GM12878 (cell line): ENCODE measurements at regions not wholly inside any gene's neighbourhood (a gene's known extent, or its start where the extent isn't known, plus 50 kb on each side); places are given as distances from the start of the nearest gene placed in this dataset.

ENCODE experiments used
- ATAC-seq: fragments of 200-7000 bp; cut with Tn5 transposase; 3 replicates; pipeline ENCODE4 v1.9.1; 2020; ENCODE audit warnings: mild to moderate bottlenecking, moderate library complexity
- BruUV-seq: library from RNA; stranded (reverse); fragments of 400-500 nt; replicated peaks from 2 replicates; lab custom pipeline; 2021; lab: Mats Ljungman, UMichigan
- CTCF ChIA-PET: fragments of 300-600 bp; sonication (Branson Sonifier 250); formaldehyde crosslinking; extraction: SDS; loops from one replicate; lab custom pipeline; 2021; ENCODE audit warnings: inconsistent platforms; lab: Yijun Ruan, JAX
- POLR2A ChIA-PET: fragments of 350-600 bp; formaldehyde crosslinking; extraction: SDS; loops from one replicate; lab custom pipeline; 2021; ENCODE audit warnings: inconsistent platforms; lab: Charles Lee
- RAD21 ChIA-PET: fragments of 300-600 bp; sonication (Branson Sonifier 250); formaldehyde crosslinking; loops from one replicate; lab custom pipeline; 2023; ENCODE audit warnings: antibody characterized with exemption; ENCODE audit not compliant: unreplicated experiment; lab: Charles Lee
- SMC1A ChIA-PET: fragments of 300-600 bp; sonication (Branson Sonifier 250); formaldehyde crosslinking; loops from one replicate; lab custom pipeline; 2023; ENCODE audit not compliant: unreplicated experiment, uncharacterized antibody; lab: Charles Lee
- DNase-seq: peaks from one replicate; pipeline ENCODE4 v3.0.0-alpha.2; 2011; ENCODE audit warnings: low read depth, low spot score
- FAIRE-seq: peaks from 3 replicates; lab custom pipeline; 2011; peaks lifted over from hg19 to GRCh38; lab: Jason Lieb, UNC
- H2AFZ ChIP-seq: 2 replicates; pipeline ENCODE4 v1.6.0; 2011; ENCODE audit warnings: low read depth, low read length, control low read depth; ENCODE audit not compliant: control insufficient read depth
- H3K27ac ChIP-seq: 2 replicates; pipeline ENCODE4 v1.5.1; 2011; ENCODE audit warnings: control low read depth; ENCODE audit not compliant: control insufficient read depth, insufficient read depth
- H3K27me3 ChIP-seq, 2 experiments: replicated peaks in 1 of 2; 2 replicates each; pipeline versions ENCODE4 v1.6.0 to v1.6.1; 2011; ENCODE audit warnings: low read length in 1 of 2; ENCODE audit not compliant: control insufficient read depth in 2 of 2, insufficient read depth in 2 of 2
- H3K36me3 ChIP-seq, 2 experiments: 2 replicates each; pipeline ENCODE4 v1.5.1; 2011; ENCODE audit warnings: low read length in 1 of 2; ENCODE audit not compliant: control insufficient read depth in 2 of 2, insufficient read depth in 2 of 2
- H3K4me1 ChIP-seq: 2 replicates; pipeline ENCODE4 v1.6.1; 2011; ENCODE audit warnings: mild to moderate bottlenecking, low read length, moderate library complexity, mixed read lengths; ENCODE audit not compliant: control insufficient read depth, insufficient read depth
- H3K4me2 ChIP-seq: 2 replicates; pipeline ENCODE4 v1.6.0; 2011; ENCODE audit warnings: control low read depth; ENCODE audit not compliant: control insufficient read depth, insufficient read depth
- H3K4me3 ChIP-seq: fragments of 200-600 bp; sonication (generic); 2 replicates; pipeline ENCODE4 v1.5.1; 2016
- H3K79me2 ChIP-seq: 2 replicates; pipeline ENCODE4 v1.6.0; 2011; ENCODE audit warnings: low read length; ENCODE audit not compliant: control insufficient read depth, insufficient read depth
- H3K9ac ChIP-seq: 2 replicates; pipeline ENCODE4 v1.8.0; 2011; ENCODE audit warnings: low read length, control low read depth, mixed read lengths; ENCODE audit not compliant: control insufficient read depth, insufficient read depth
- H3K9me3 ChIP-seq: replicated peaks from 3 replicates; pipeline ENCODE4 v1.5.1; 2011; ENCODE audit warnings: mild to moderate bottlenecking, low read length; ENCODE audit not compliant: control insufficient read depth, insufficient read depth
- H4K20me1 ChIP-seq: 2 replicates; pipeline ENCODE4 v1.6.0; 2011; ENCODE audit not compliant: control insufficient read depth, insufficient read depth
- EGR1 ChIP-seq, 2 experiments: IDR thresholded peaks; 1 replicate in 1 of 2; 2 replicates in 1 of 2; pipeline ENCODE4 v1.6.1; 2011 to 2012; ENCODE audit warnings: low read depth in 2 of 2, low read length in 2 of 2, borderline replicate concordance in 1 of 2, mild to moderate bottlenecking in 1 of 2, moderate library complexity in 1 of 2
- EP300 ChIP-seq, 2 experiments: fragments of 150-350 bp in 1 of 2; IDR thresholded peaks; 2 replicates each; pipeline ENCODE4 v1.6.1; 2011 to 2012; ENCODE audit warnings: low read depth in 2 of 2, low read length in 2 of 2, borderline replicate concordance in 1 of 2, improper control_type of control experiment in 1 of 2, inconsistent platforms in 1 of 2; ENCODE audit not compliant: control insufficient read depth in 1 of 2
- ESRRA ChIP-seq: IDR thresholded peaks from 2 replicates; pipeline ENCODE4 v1.6.1; 2012; ENCODE audit warnings: mild to moderate bottlenecking, low read length, improper control_type of control experiment
- GATAD2B ChIP-seq: fragments of 450-650 bp; conservative IDR thresholded peaks from 2 replicates; pipeline ENCODE4 v1.6.1; 2017; ENCODE audit warnings: low read depth, mild to moderate bottlenecking, moderate library complexity
- HSF1 ChIP-seq: fragments of 150-350 bp; IDR thresholded peaks from 2 replicates; pipeline ENCODE4 v1.6.1; 2014; ENCODE audit warnings: mild to moderate bottlenecking, low read depth, low read length
- IKZF2 ChIP-seq, 2 experiments: fragments of 450-650 bp; IDR thresholded peaks; 2 replicates each; pipeline ENCODE4 v1.6.1; 2017; ENCODE audit warnings: mild to moderate bottlenecking in 2 of 2, moderate library complexity in 2 of 2
- JUNB ChIP-seq: IDR thresholded peaks from 2 replicates; pipeline ENCODE4 v1.6.1; 2016; ENCODE audit warnings: antibody characterized with exemption, mild to moderate bottlenecking
- KDM1A ChIP-seq: fragments of 200-600 bp; sonication (generic); IDR thresholded peaks from 2 replicates; pipeline ENCODE4 v1.6.1; 2016; ENCODE audit warnings: borderline replicate concordance
- MAX ChIP-seq: IDR thresholded peaks from 2 replicates; pipeline ENCODE4 v1.6.1; 2012; ENCODE audit warnings: low read depth, low read length, improper control_type of control experiment
- MEF2A ChIP-seq: IDR thresholded peaks from 2 replicates; pipeline ENCODE4 v1.6.1; 2011; ENCODE audit warnings: low read depth, mild to moderate bottlenecking, low read length, moderate library complexity; ENCODE audit not compliant: insufficient read depth
- MTA2 ChIP-seq: fragments of 450-650 bp; IDR thresholded peaks from 2 replicates; pipeline ENCODE4 v1.6.1; 2016; ENCODE audit warnings: low read depth, mild to moderate bottlenecking, moderate library complexity
- NRF1 ChIP-seq: conservative IDR thresholded peaks from 2 replicates; pipeline ENCODE4 v1.6.1; 2011; ENCODE audit warnings: mild to moderate bottlenecking, low read depth, low read length, improper control_type of control experiment
- YY1 ChIP-seq: IDR thresholded peaks from 2 replicates; pipeline ENCODE4 v1.6.1; 2011; ENCODE audit warnings: low read depth, mild to moderate bottlenecking, low read length
- WGBS: methylation state at CpG from one replicate; pipeline ENCODE4 v1.1.6; 2016; ENCODE audit warnings: low lambda C conversion rate; ENCODE audit not compliant: insufficient replicate concordance, insufficient coverage; ENCODE audit errors: missing lambda C conversion rate; 5-methylcytosine and 5-hydroxymethylcytosine counted together
- in situ Hi-C: fragments of 300-500 bp; cut with MboI; formaldehyde crosslinking; loops from 9 replicates; pipeline ENCODE4 v1.14.3; 2018; ENCODE audit warnings: mixed read lengths
- intact Hi-C: fragments of 100-400 bp; cut with micrococcal nuclease; formaldehyde crosslinking; loops from one replicate; pipeline ENCODE4 v1.14.2; 2022; ENCODE audit not compliant: unreplicated experiment

- no peak overlapping the region for H3K4me3 ChIP-seq
- ChIA-PET RAD21 (interaction anchor here (0.6 kb wide), 1 partner anchor 339 kb away, joined by 3 read pairs; no protein-coding TSS in a partner anchor), CTCF (no interaction called here), SMC1A (interaction anchor here (1.3 kb wide), 1 partner anchor 10 kb away, joined by 3 read pairs; no protein-coding TSS in a partner anchor), POLR2A (no interaction called here)
- DNase-seq: no peak
- no peaks in the 10 kb centered on the region for H3K36me3 ChIP-seq
- TF ChIP-seq IKZF2 (IDR thresholded peaks at IDR 0.05): no peak
- no peak for TF ChIP-seq ESRRA
- TF ChIP-seq JUNB: no peak
- no peak for TF ChIP-seq EP300 (IDR thresholded peaks at IDR 0.05; ENCODE audit: borderline replicate concordance in 1 of 2, control insufficient read depth in 1 of 2, low read depth in 2 of 2, low read length in 2 of 2)
- no peak for TF ChIP-seq MEF2A
- TF ChIP-seq MAX: no peak
- TF ChIP-seq EGR1 (IDR thresholded peaks at IDR 0.05; ENCODE audit: borderline replicate concordance in 1 of 2, low read depth in 2 of 2, low read length in 2 of 2): no peak
- no peak for TF ChIP-seq HSF1
- no peak for TF ChIP-seq GATAD2B
- TF ChIP-seq NRF1: no peak
- TF ChIP-seq KDM1A: no peak
- no peak for TF ChIP-seq MTA2
- no peak for TF ChIP-seq YY1
- no peaks in the 10 kb centered on the region for H3K79me2 ChIP-seq
- H3K27ac ChIP-seq: no peak overlapping the region
- no peak for ATAC-seq
- no peak overlapping the region for H2AFZ ChIP-seq
- no peaks in the 10 kb centered on the region for H3K27me3 ChIP-seq
- FAIRE-seq: no peak
- no TSS peak for BruUV-seq
- no peaks in the 10 kb centered on the region for H3K9me3 ChIP-seq
- no peaks in the 10 kb centered on the region for H3K4me1 ChIP-seq
- no peaks in the 10 kb centered on the region for H4K20me1 ChIP-seq
- 0% methylated on average over 6 of the region's 6 CpGs for WGBS
- intact Hi-C loops: no loop called here
- no peak overlapping the region for H3K4me2 ChIP-seq
- no peak overlapping the region for H3K9ac ChIP-seq
- in situ Hi-C loops: no loop called here
These were observed 214.7 kb downstream of the GAS1 start for GRCh38 chr9:86732514-86733171.
